ENCODE measurements at regions not wholly inside any gene's neighbourhood (a gene's known extent, or its start where the extent isn't known, plus 50 kb on each side); places are given as distances from the start of the nearest gene placed in this dataset.

- no peaks in the 10 kb centered on the region for H3K9me3 ChIP-seq (ENCODE audit: control insufficient read depth in 2 of 2, low read length in 2 of 2)
- H3K27me3 Mint-ChIP-seq, result no peaks in the 10 kb centered on the region
- no peak overlapping the region for H3K4me3 Mint-ChIP-seq
- no peak overlapping the region for H3K27ac ChIP-seq (ENCODE audit: insufficient read depth, low read length, poor library complexity, severe bottlenecking)
- H3K4me1 ChIP-seq (ENCODE audit: control insufficient read depth, insufficient read depth, low read length, poor library complexity, severe bottlenecking), result no peaks in the 10 kb centered on the region
- H3K4me3 ChIP-seq (ENCODE audit: low read depth, low read length), result no peak overlapping the region
- peaks cover 2 to 27% (median 6%) of the 10 kb centered on the region in 7 donors for H3K9me3 Mint-ChIP-seq
- no peaks in the 10 kb centered on the region for H3K27me3 ChIP-seq (ENCODE audit: control insufficient read depth, insufficient read depth, low read length)
- ATAC-seq (ENCODE audit: low read depth in 2 of 2) (no peak), DNase-seq (no peak)
- no peaks in the 10 kb centered on the region for H3K4me1 Mint-ChIP-seq
- H3K36me3 Mint-ChIP-seq, result no peaks in the 10 kb centered on the region
- no peaks in the 10 kb centered on the region for H3K36me3 ChIP-seq (ENCODE audit: control insufficient read depth, insufficient read depth, low read length)
- no peak overlapping the region for H3K27ac Mint-ChIP-seq
Observed at GRCh38 chr6:115411756-115412155, 648.9 kb downstream of the FRK start.

- Mint-ChIP-seq H3K4me3 (no peak overlapping the region), H3K27me3 (no peaks in the 10 kb centered on the region), H3K4me1 (no peaks in the 10 kb centered on the region), H3K9me3 (peaks cover 4 to 20% (median 7%) of the 10 kb centered on the region in 7 donors), H3K36me3 (no peaks in the 10 kb centered on the region), H3K27ac (no peak overlapping the region)
- peaks cover 0 to 5% of the 10 kb centered on the region in 2 experiments for H3K9me3 ChIP-seq (ENCODE audit: control insufficient read depth in 2 of 2, low read length in 2 of 2)
- DNase-seq, result no peak
- no peaks in the 10 kb centered on the region for H3K27me3 ChIP-seq (ENCODE audit: control insufficient read depth, insufficient read depth, low read length)
- H3K4me1 ChIP-seq (ENCODE audit: control insufficient read depth, insufficient read depth, low read length, poor library complexity, severe bottlenecking), result no peaks in the 10 kb centered on the region
- H3K4me3 ChIP-seq (ENCODE audit: low read depth, low read length), result no peak overlapping the region
- no peaks in the 10 kb centered on the region for H3K36me3 ChIP-seq (ENCODE audit: control insufficient read depth, insufficient read depth, low read length)
- no peak for ATAC-seq (ENCODE audit: low read depth in 2 of 2)
- no peak overlapping the region for H3K27ac ChIP-seq (ENCODE audit: insufficient read depth, low read length, poor library complexity, severe bottlenecking)
Observed at GRCh38 chr6:115404446-115404845, 656.2 kb downstream of the FRK start.

- no peak overlapping the region for H3K27ac ChIP-seq (ENCODE audit: insufficient read depth, low read length, poor library complexity, severe bottlenecking)
- H3K4me1 ChIP-seq (ENCODE audit: control insufficient read depth, insufficient read depth, low read length, poor library complexity, severe bottlenecking), result no peaks in the 10 kb centered on the region
- Mint-ChIP-seq H3K27ac (no peak overlapping the region), H3K9me3 (peaks cover 0 to 29% (median 5%) of the 10 kb centered on the region in 7 donors), H3K4me1 (no peaks in the 10 kb centered on the region), H3K36me3 (no peaks in the 10 kb centered on the region), H3K27me3 (no peaks in the 10 kb centered on the region), H3K4me3 (no peak overlapping the region)
- H3K4me3 ChIP-seq (ENCODE audit: low read depth, low read length), result no peak overlapping the region
- ATAC-seq (ENCODE audit: low read depth in 2 of 2) (no peak), DNase-seq (no peak)
- no peaks in the 10 kb centered on the region for H3K27me3 ChIP-seq (ENCODE audit: control insufficient read depth, insufficient read depth, low read length)
- no peaks in the 10 kb centered on the region for H3K9me3 ChIP-seq (ENCODE audit: control insufficient read depth in 2 of 2, low read length in 2 of 2)
- H3K36me3 ChIP-seq (ENCODE audit: control insufficient read depth, insufficient read depth, low read length), result no peaks in the 10 kb centered on the region
Observed at GRCh38 chr6:115398607-115399006, 662.1 kb downstream of the FRK start.

- H3K27me3 Mint-ChIP-seq, result no peaks in the 10 kb centered on the region
- no peak overlapping the region for H3K27ac ChIP-seq (ENCODE audit: insufficient read depth, low read length, poor library complexity, severe bottlenecking)
Observed at GRCh38 chr6:115396112-115396906, 664.4 kb downstream of the FRK start.

DNA sequence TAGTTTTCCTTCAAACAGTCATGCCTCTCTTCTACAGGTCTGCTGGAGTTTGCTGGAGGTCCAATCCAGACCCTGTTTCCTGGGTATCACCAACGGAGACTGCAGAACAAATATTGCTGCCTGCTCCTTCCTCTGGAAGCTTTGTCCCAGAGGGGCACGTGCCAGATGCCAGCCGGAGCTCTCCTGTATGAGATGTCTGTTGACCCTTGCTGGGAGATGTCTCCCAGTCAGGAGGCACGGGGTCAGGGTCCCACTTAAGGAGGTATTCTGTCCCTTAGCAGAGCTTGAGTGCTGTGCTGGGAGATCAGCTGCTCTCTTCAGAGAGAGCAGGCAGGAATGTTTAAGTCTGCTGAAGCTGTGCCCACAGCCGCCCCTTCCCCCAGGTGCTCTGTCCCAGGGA, 666.9 kb downstream of the FRK start:
- Histone ChIP-seq H3K4me1 (ENCODE audit: control insufficient read depth, insufficient read depth, low read length, poor library complexity, severe bottlenecking) (no peaks in the 10 kb centered on the region), H3K27me3 (ENCODE audit: control insufficient read depth, insufficient read depth, low read length) (no peaks in the 10 kb centered on the region), H3K27ac (ENCODE audit: insufficient read depth, low read length, poor library complexity, severe bottlenecking) (no peak overlapping the region), H3K36me3 (ENCODE audit: control insufficient read depth, insufficient read depth, low read length) (no peaks in the 10 kb centered on the region), H3K9me3 (ENCODE audit: control insufficient read depth in 2 of 2, low read length in 2 of 2) (no peaks in the 10 kb centered on the region), H3K4me3 (ENCODE audit: low read depth, low read length) (no peak overlapping the region)
- H3K4me3 Mint-ChIP-seq, result no peak overlapping the region
- no peaks in the 10 kb centered on the region for H3K27me3 Mint-ChIP-seq
- no peaks in the 10 kb centered on the region for H3K4me1 Mint-ChIP-seq
- ATAC-seq (ENCODE audit: low read depth in 2 of 2), result no peak
- H3K36me3 Mint-ChIP-seq, result no peaks in the 10 kb centered on the region
- H3K9me3 Mint-ChIP-seq, result peaks cover 0 to 52% (median 9%) of the 10 kb centered on the region in 7 donors
- H3K27ac Mint-ChIP-seq, result no peak overlapping the region
- DNase-seq, result no peak

More at GRCh38 chr6:115396112-115396906, 664.4 kb downstream of the FRK start:
- no peaks in the 10 kb centered on the region for H3K27me3 ChIP-seq (ENCODE audit: control insufficient read depth, insufficient read depth, low read length)
- DNase-seq (no peak), ATAC-seq (ENCODE audit: low read depth in 2 of 2) (no peak)
- Mint-ChIP-seq H3K9me3 (peaks cover 0 to 41% (median 7%) of the 10 kb centered on the region in 7 donors), H3K36me3 (no peaks in the 10 kb centered on the region), H3K4me3 (no peak overlapping the region), H3K4me1 (no peaks in the 10 kb centered on the region), H3K27ac (no peak overlapping the region)
- no peaks in the 10 kb centered on the region for H3K36me3 ChIP-seq (ENCODE audit: control insufficient read depth, insufficient read depth, low read length)
- no peak overlapping the region for H3K4me3 ChIP-seq (ENCODE audit: low read depth, low read length)
- H3K9me3 ChIP-seq (ENCODE audit: control insufficient read depth in 2 of 2, low read length in 2 of 2), result no peaks in the 10 kb centered on the region
- H3K4me1 ChIP-seq (ENCODE audit: control insufficient read depth, insufficient read depth, low read length, poor library complexity, severe bottlenecking), result no peaks in the 10 kb centered on the region

DNA sequence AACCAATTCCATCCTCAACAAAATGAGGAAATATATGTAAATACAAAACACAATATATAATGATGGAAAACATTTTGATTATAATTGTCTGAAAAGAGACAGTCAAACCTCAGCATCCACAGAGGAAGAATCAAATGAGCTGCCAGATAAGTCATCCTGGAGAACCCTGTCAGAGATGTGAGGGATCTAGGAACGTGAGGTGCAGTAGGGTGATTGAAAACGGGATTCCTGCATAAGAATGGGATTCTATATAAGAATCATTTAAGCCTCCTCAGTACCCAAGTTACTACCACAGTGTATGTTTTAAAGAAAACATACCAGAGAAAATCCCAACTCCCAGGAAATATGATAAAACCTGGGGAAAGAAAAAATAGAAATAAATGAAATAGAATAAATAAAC, 690.5 kb downstream of the FRK start:
- Mint-ChIP-seq H3K4me3 (no peak overlapping the region), H3K36me3 (no peaks in the 10 kb centered on the region), H3K9me3 (peaks cover 3 to 33% (median 13%) of the 10 kb centered on the region in 7 donors), H3K27me3 (no peaks in the 10 kb centered on the region), H3K27ac (no peak overlapping the region), H3K4me1 (no peaks in the 10 kb centered on the region)
- no peaks in the 10 kb centered on the region for H3K36me3 ChIP-seq (ENCODE audit: control insufficient read depth, insufficient read depth, low read length)
- no peaks in the 10 kb centered on the region for H3K27me3 ChIP-seq (ENCODE audit: control insufficient read depth, insufficient read depth, low read length)
- no peak overlapping the region for H3K27ac ChIP-seq (ENCODE audit: insufficient read depth, low read length, poor library complexity, severe bottlenecking)
- DNase-seq (no peak), ATAC-seq (ENCODE audit: low read depth in 2 of 2) (no peak)
- H3K9me3 ChIP-seq (ENCODE audit: control insufficient read depth in 2 of 2, low read length in 2 of 2), result no peaks in the 10 kb centered on the region
- H3K4me3 ChIP-seq (ENCODE audit: low read depth, low read length), result no peak overlapping the region
- H3K4me1 ChIP-seq (ENCODE audit: control insufficient read depth, insufficient read depth, low read length, poor library complexity, severe bottlenecking), result no peaks in the 10 kb centered on the region

DNA sequence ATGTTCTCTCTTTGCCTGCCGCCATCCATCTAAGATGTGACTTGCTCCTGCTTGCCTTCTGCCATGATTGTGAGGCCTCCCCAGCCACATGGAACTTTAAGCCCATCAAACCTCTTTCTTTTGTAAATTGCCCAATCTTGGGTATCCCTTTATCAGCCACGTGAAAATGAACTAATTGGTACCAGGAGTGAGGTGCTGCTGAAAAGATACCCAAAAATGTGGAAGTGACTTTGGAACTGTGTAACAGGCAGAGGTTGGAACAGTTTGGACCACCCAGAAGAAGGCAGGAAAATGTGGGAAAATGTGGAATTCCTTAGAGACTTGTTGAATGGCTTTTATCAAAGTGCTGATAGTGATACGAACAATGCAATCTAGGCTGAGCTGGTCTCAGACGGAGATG, 694.9 kb downstream of the FRK start:
- H3K9me3 ChIP-seq (ENCODE audit: control insufficient read depth in 2 of 2, low read length in 2 of 2), result no peaks in the 10 kb centered on the region
- Mint-ChIP-seq H3K4me1 (no peaks in the 10 kb centered on the region), H3K9me3 (peaks cover 6 to 27% (median 13%) of the 10 kb centered on the region in 7 donors), H3K4me3 (no peak overlapping the region), H3K27me3 (no peaks in the 10 kb centered on the region), H3K36me3 (no peaks in the 10 kb centered on the region), H3K27ac (no peak overlapping the region)
- no peak for ATAC-seq (ENCODE audit: low read depth in 2 of 2)
- DNase-seq, result no peak
- H3K36me3 ChIP-seq (ENCODE audit: control insufficient read depth, insufficient read depth, low read length), result no peaks in the 10 kb centered on the region
- H3K27me3 ChIP-seq (ENCODE audit: control insufficient read depth, insufficient read depth, low read length), result no peaks in the 10 kb centered on the region
- H3K4me3 ChIP-seq (ENCODE audit: low read depth, low read length), result no peak overlapping the region
- H3K4me1 ChIP-seq (ENCODE audit: control insufficient read depth, insufficient read depth, low read length, poor library complexity, severe bottlenecking), result no peaks in the 10 kb centered on the region
- H3K27ac ChIP-seq (ENCODE audit: insufficient read depth, low read length, poor library complexity, severe bottlenecking), result no peak overlapping the region

- no peak overlapping the region for H3K4me3 Mint-ChIP-seq
- Histone ChIP-seq H3K36me3 (ENCODE audit: control insufficient read depth, insufficient read depth, low read length) (no peaks in the 10 kb centered on the region), H3K4me3 (ENCODE audit: low read depth, low read length) (no peak overlapping the region), H3K9me3 (ENCODE audit: control insufficient read depth in 2 of 2, low read length in 2 of 2) (no peaks in the 10 kb centered on the region), H3K27me3 (ENCODE audit: control insufficient read depth, insufficient read depth, low read length) (no peaks in the 10 kb centered on the region), H3K4me1 (ENCODE audit: control insufficient read depth, insufficient read depth, low read length, poor library complexity, severe bottlenecking) (no peaks in the 10 kb centered on the region), H3K27ac (ENCODE audit: insufficient read depth, low read length, poor library complexity, severe bottlenecking) (no peak overlapping the region)
- H3K27ac Mint-ChIP-seq, result no peak overlapping the region
- H3K27me3 Mint-ChIP-seq, result no peaks in the 10 kb centered on the region
- no peaks in the 10 kb centered on the region for H3K4me1 Mint-ChIP-seq
- H3K9me3 Mint-ChIP-seq, result peaks cover 0 to 18% (median 15%) of the 10 kb centered on the region in 7 donors
- H3K36me3 Mint-ChIP-seq, result no peaks in the 10 kb centered on the region
- no peak for DNase-seq
- no peak for ATAC-seq (ENCODE audit: low read depth in 2 of 2)
Observed at GRCh38 chr6:115363379-115363778, 697.3 kb downstream of the FRK start.

All from CD4-positive, CD25-positive, alpha-beta regulatory T cell (primary cell).